Liver (tissue), 8 donors: ENCODE measurements at regions not wholly inside any gene's neighbourhood (a gene's known extent, or its start where the extent isn't known, plus 50 kb on each side); places are given as distances from the start of the nearest gene placed in this dataset.

Experiments
- DNase-seq: peaks from one replicate; pipeline ENCODE4 v3.0.0-alpha.2; 2017; ENCODE audit warnings: low spot score
- H3K27ac ChIP-seq, 2 donors: one replicate each; pipeline ENCODE4 v1.7.0; 2013; ENCODE audit warnings: inconsistent platforms in 2 of 2, low read length in 2 of 2, control low read depth in 1 of 2, low read depth in 1 of 2, mild to moderate bottlenecking in 1 of 2
- H3K27me3 ChIP-seq, 4 donors: one replicate each; pipeline versions ENCODE4 v1.6.1 to v1.7.0; 2013; ENCODE audit warnings: low read length in 3 of 4, inconsistent platforms in 1 of 4, mild to moderate bottlenecking in 1 of 4, moderate library complexity in 1 of 4; ENCODE audit not compliant: control insufficient read depth in 4 of 4, insufficient read depth in 4 of 4
- H3K36me3 ChIP-seq, 4 donors: one replicate each; pipeline versions ENCODE4 v1.6.1 to v1.7.0; 2013; ENCODE audit warnings: low read length in 3 of 4, mild to moderate bottlenecking in 3 of 4, low read depth in 1 of 4, moderate library complexity in 1 of 4; ENCODE audit not compliant: control insufficient read depth in 4 of 4, insufficient read depth in 3 of 4
- H3K4me1 ChIP-seq, 4 donors: one replicate each; pipeline versions ENCODE4 v1.6.1 to v1.7.0; 2013; ENCODE audit warnings: low read length in 3 of 4, mild to moderate bottlenecking in 3 of 4, moderate library complexity in 1 of 4; ENCODE audit not compliant: control insufficient read depth in 4 of 4, insufficient read depth in 4 of 4
- H3K4me3 ChIP-seq, 3 donors: one replicate each; pipeline versions ENCODE4 v1.6.1 to v1.7.0; 2013; ENCODE audit warnings: low read length in 3 of 3, control low read depth in 1 of 3, low read depth in 1 of 3, mild to moderate bottlenecking in 1 of 3
- H3K9ac ChIP-seq, 2 donors: one replicate each; pipeline ENCODE4 v1.7.0; 2013; ENCODE audit warnings: low read length in 2 of 2, mild to moderate bottlenecking in 2 of 2, moderate library complexity in 2 of 2, control low read depth in 1 of 2, low read depth in 1 of 2
- H3K9me3 ChIP-seq, 4 donors: one replicate each; pipeline versions ENCODE4 v1.6.1 to v1.7.0; 2013; ENCODE audit warnings: low read length in 3 of 4; ENCODE audit not compliant: control insufficient read depth in 4 of 4
- ATF3 ChIP-seq: IDR thresholded peaks from 2 replicates; pipeline ENCODE4 v1.6.1; 2016; ENCODE audit warnings: antibody characterized with exemption
- CTCF ChIP-seq: fragments of 150-350 bp; IDR thresholded peaks from 2 replicates; pipeline ENCODE4 v1.5.1; 2017; ENCODE audit warnings: improper control_type of control experiment, low read depth, low read length; ENCODE audit not compliant: missing input control
- EGR1 ChIP-seq, 2 donors: IDR thresholded peaks; 2 replicates each; pipeline ENCODE4 v1.6.1; 2016 to 2018; ENCODE audit warnings: antibody characterized with exemption in 2 of 2, low read depth in 2 of 2
- FOXA1 ChIP-seq: IDR thresholded peaks from 2 replicates; pipeline ENCODE4 v1.6.1; 2016; ENCODE audit warnings: antibody characterized with exemption
- FOXA2 ChIP-seq: IDR thresholded peaks from 2 replicates; pipeline ENCODE4 v1.6.1; 2016; ENCODE audit warnings: antibody characterized with exemption
- GABPA ChIP-seq, 2 donors: IDR thresholded peaks in 1 of 2; conservative IDR thresholded peaks in 1 of 2; 2 replicates each; pipeline ENCODE4 v1.6.1; 2016; ENCODE audit warnings: antibody characterized with exemption in 2 of 2, mild to moderate bottlenecking in 1 of 2, moderate library complexity in 1 of 2
- HNF4A ChIP-seq, 2 donors: conservative IDR thresholded peaks; 2 replicates each; pipeline ENCODE4 v1.6.1; 2016; ENCODE audit warnings: antibody characterized with exemption in 2 of 2, mild to moderate bottlenecking in 2 of 2
- HNF4G ChIP-seq: IDR thresholded peaks from 2 replicates; pipeline ENCODE4 v1.6.1; 2016; ENCODE audit warnings: antibody characterized with exemption
- JUND ChIP-seq, 2 donors: IDR thresholded peaks; 2 replicates each; pipeline ENCODE4 v1.6.1; 2016; ENCODE audit warnings: antibody characterized with exemption in 2 of 2
- MAX ChIP-seq: IDR thresholded peaks from 2 replicates; pipeline ENCODE4 v1.6.1; 2016; ENCODE audit warnings: antibody characterized with exemption
- NR2F2 ChIP-seq: IDR thresholded peaks from 2 replicates; pipeline ENCODE4 v1.6.1; 2016; ENCODE audit warnings: antibody characterized with exemption
- RAD21 ChIP-seq, 2 donors: IDR thresholded peaks; 2 replicates each; pipeline ENCODE4 v1.6.1; 2016; ENCODE audit warnings: antibody characterized with exemption in 2 of 2, mild to moderate bottlenecking in 2 of 2
- REST ChIP-seq: IDR thresholded peaks from 2 replicates; pipeline ENCODE4 v1.6.1; 2016; ENCODE audit warnings: antibody characterized with exemption, mild to moderate bottlenecking
- RXRA ChIP-seq, 2 donors: IDR thresholded peaks; 2 replicates each; pipeline ENCODE4 v1.6.1; 2017 to 2018; ENCODE audit warnings: antibody characterized with exemption in 2 of 2, mild to moderate bottlenecking in 1 of 2
- SP1 ChIP-seq: IDR thresholded peaks from 2 replicates; pipeline ENCODE4 v1.6.1; 2018; ENCODE audit warnings: antibody characterized with exemption, mild to moderate bottlenecking
- TAF1 ChIP-seq: conservative IDR thresholded peaks from 2 replicates; pipeline ENCODE4 v1.6.1; 2016; ENCODE audit warnings: antibody characterized with exemption, mild to moderate bottlenecking
- YY1 ChIP-seq: IDR thresholded peaks from 2 replicates; pipeline ENCODE4 v1.6.1; 2016; ENCODE audit warnings: antibody characterized with exemption, mild to moderate bottlenecking
- ZBTB33 ChIP-seq: IDR thresholded peaks from 2 replicates; pipeline ENCODE4 v1.6.1; 2016; ENCODE audit warnings: antibody characterized with exemption
- WGBS: extraction: QIAGEN DNeasy Blood & Tissue Kit; methylation state at CpG from one replicate; pipeline ENCODE4 v1.1.7; 2013; 5-methylcytosine and 5-hydroxymethylcytosine counted together
- donor health status: healthy.
- donor health status: healthy.
- donor health status: healthy.
- donor health status: healthy.
- donor health status: healthy.

- Histone ChIP-seq H3K9ac (no peak overlapping the region), H3K9me3 (no peaks in the 10 kb centered on the region), H3K4me1 (peaks cover 0 to 9% (median 3%) of the 10 kb centered on the region in 4 donors), H3K36me3 (no peaks in the 10 kb centered on the region), H3K27me3 (no peaks in the 10 kb centered on the region), H3K27ac (no peak overlapping the region), H3K4me3 (no peak overlapping the region)
- TF ChIP-seq TAF1 (no peak), HNF4G (no peak), RXRA (IDR thresholded peaks at IDR 0.05) (no peak), MAX (no peak), GABPA (IDR thresholded peaks at IDR 0.05 in 1 of 2, conservative IDR thresholded peaks at IDR 0.05 in 1 of 2) (no peak), ZBTB33 (no peak), RAD21 (IDR thresholded peaks at IDR 0.05) (no peak), NR2F2 (no peak), SP1 (no peak), REST (no peak), FOXA2 (no peak), FOXA1 (no peak), EGR1 (IDR thresholded peaks at IDR 0.05; ENCODE audit: low read depth in 2 of 2) (no peak), HNF4A (conservative IDR thresholded peaks at IDR 0.05) (no peak), ATF3 (no peak), JUND (IDR thresholded peaks at IDR 0.05) (no peak), YY1 (no peak), CTCF (no peak)
- WGBS, result 96% methylated on average over 3 of the region's 3 CpGs
- DNase-seq, result no peak
Measured at GRCh38 chr3:72454441-72454840, 393.8 kb downstream of the SHQ1 start.

- WGBS, result 91% methylated on average over 2 of the region's 2 CpGs
Measured at GRCh38 chr3:72453706-72454105, 394.5 kb downstream of the SHQ1 start.

More at GRCh38 chr3:72453706-72454105, 394.5 kb downstream of the SHQ1 start:
- Histone ChIP-seq H3K27ac (no peak overlapping the region), H3K9me3 (no peaks in the 10 kb centered on the region), H3K27me3 (no peaks in the 10 kb centered on the region), H3K4me1 (peaks cover 0 to 9% (median 3%) of the 10 kb centered on the region in 4 donors), H3K4me3 (no peak overlapping the region), H3K9ac (no peak overlapping the region), H3K36me3 (no peaks in the 10 kb centered on the region)
- no peak for DNase-seq
- TF ChIP-seq MAX, result no peak
